ENCODE measurements at regions not wholly inside any gene's neighbourhood (a gene's known extent, or its start where the extent isn't known, plus 50 kb on each side); places are given as distances from the start of the nearest gene placed in this dataset.
A peak's percentile ranks its signal among the peaks of the same experiment; 100 is the strongest.

DNA sequence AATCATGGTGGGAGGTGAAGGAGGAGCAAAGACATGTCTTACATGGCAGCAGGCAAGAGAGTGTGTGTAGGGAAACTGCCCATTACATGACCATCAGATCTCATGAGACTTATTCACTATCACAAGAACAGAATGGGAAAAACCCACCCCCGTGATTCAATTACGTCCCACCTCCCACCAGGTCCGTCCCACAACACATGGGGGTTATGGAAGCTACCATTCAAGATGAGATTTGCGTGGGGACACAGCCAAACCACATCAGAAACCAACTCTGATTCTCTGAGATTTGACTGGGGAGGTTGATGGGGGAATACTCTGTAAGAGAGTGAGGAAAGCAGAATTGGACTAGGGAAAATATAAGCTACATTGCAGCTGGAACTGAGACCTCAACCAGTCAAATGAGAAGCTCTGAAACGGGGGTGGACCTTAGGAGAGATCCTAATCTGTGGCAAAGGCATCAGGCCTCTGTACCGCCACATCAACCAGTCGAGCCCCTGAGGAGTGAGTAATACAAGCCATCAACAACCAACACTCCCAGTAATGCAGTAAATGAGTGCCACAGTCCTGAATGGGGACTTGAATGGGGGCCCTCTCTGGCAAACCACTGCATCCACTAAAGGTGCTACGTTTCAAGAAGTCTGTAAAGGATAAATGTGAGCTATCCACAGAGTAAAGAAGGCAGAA lies 207.9 kb upstream of the GADL1 start:
- DNase-seq, result no peak

DNA sequence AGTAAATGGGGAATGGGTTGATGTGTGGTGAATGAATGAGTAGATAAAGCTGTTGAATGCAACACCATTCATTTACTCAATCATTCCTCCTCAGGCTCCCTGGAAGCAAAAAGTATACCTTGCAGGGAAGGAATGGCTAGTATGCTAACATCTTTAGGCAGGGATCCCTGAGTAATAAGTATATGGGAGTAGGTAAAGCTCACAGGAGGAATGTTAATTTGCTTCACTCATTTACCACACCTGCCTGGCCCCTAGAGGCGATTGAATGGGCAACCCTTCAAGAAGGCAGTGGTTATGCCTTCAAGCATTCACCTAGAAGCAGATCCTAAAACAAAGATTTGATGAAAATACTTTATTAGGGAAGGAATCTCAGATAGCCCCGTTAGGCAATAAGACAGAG lies 208.7 kb upstream of the GADL1 start:
- DNase-seq, result no peak

DNA sequence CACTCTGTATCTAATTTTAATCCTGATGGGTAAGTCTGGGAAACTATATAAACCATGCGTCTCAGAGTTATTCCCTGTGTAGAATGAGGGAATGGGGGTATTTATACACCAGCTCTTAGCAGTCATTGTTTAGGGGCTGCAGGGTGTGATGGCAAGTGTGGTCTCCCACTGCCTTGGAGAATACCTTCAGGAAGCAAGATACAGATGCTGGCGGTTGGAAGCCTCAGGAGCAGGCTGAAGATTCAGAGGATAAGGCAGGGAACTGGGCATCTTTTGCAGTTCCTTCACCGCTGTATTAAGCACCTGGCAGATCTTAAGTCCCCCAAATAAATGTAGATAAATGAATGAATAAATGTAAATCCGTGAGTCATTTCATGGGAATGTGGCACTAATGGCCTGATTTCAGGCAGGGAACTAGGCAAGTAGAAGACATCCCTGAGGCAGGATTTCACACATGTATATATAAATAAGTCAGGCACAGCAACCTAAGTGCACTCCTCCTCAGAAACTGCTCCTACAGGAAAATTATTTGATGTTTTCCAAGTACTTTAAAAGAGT lies 209.2 kb upstream of the GADL1 start:
- DNase-seq, result no peak

DNA sequence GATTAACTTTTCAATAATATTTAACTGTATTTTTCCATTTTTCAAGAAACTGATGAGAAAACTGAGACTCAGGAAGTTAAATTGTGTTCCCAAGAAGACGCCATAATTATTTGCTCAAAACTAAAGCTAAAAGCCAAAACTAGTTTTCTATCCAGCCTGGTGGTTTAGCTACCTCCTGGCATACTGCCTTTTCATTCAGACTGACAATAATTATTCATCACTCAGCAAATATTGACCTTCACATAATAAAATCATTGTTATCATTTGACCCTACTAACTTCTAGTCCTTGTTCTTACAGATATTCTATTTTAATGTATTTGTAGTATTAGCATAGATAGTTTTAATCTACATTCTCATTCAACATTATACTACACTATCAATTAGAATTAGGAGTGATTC lies 210.6 kb upstream of the GADL1 start:
- no peak for DNase-seq

DNA sequence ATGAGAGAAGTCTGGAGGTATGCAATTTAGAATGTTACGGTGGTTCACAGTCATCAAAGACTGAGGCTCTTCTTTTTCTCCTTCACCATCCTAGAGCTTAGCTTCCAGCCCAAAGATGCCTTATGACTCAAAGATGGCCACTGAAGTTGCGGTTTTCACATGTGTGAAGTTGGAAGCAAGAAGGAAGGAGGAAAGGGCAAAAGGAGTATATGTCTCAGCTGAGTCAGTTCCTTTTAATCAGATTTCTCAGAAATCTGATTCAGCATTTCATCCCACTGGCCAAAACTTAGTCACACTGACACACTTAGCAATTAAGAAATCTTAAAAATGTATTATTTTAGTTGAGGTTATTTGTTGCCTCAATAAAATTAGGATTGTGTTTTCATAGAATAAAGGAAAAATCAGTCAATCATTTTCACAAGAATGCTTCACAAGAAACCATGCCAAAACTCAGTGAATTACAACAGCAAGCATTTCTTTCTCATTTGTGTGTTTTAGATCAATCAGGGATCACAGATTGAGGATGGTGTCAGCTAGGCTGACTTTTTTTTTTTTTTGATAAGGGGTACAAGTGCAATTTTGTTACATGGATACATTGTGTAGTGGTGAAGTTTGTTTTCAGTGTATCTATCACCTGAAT lies 211.1 kb upstream of the GADL1 start:
- peak; percentile 98 for DNase-seq

DNA sequence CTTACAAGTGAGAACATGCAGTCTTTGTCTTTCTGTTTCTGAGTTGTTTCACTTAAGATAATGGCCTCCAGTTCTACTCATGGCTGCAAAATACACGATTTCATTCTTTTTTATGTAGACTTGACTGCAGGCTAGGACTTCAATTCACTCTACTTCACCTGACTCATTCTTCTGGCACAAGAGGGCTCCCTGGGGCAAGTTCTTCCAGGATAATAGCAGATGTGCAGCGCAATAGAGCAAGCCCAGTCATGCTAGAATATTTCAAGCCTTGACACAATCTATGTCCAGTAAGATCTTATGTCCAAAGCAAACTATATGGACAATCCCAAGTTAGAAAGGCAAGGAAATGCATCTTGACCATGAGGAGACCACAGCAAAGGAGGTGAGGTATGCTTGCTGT lies 211.7 kb upstream of the GADL1 start:
- DNase-seq, result peak; percentile 82

DNA sequence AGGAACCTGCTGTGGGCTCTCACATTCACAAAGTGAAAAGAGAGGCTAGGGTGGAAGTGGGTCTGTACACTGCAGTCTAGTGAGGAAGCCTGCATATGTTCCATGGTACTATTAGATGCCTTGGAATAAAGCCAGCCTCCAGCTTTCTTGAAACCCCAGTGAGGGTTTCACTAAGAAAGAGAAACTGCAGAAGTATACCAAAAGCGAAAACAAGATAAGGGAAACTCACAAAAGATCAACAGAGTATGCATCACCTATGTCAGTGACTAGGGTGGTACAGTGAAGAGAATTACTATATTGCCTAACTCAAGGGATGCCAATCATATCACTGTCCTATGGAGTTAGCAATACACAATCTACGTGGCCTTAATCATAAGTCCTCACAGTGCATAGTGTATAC lies 212.5 kb upstream of the GADL1 start:
- no peak for DNase-seq

DNA sequence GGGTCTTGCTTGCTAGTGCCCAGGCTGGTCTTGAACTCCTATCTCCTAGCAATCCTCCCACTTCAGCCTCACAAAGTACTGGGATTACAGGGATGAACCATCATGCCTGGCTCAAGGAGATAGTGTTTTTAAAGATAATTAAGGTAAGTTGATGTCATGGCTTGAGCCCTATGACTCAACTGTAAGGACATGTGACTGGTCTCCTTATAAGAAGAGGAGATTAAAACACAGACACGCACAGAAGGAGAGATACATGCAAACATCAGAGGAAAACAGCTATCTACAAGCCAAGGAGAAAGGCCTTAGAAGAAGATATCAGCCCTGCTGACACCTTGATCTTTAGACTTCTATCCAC lies 220.4 kb upstream of the GADL1 start:
- DNase-seq, result no peak

DNA sequence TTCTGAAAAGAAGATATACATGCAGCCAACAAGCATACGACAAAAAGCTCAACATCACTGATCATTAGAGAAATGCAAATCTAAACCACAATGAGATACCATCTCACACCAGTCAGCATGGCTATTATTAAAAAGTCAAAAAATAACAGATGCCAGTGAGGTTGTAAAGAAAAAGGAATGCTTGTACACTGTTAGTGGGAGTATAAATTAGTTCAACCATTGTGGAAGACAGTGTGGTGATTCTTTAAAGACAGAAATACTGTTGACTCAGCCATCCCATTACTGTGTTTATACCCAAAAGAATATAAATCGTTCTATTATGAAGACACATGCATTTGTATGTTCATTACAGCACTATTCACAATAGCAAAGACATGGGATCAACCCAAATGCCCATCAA lies 221.1 kb upstream of the GADL1 start:
- DNase-seq, result peak; percentile 55

DNA sequence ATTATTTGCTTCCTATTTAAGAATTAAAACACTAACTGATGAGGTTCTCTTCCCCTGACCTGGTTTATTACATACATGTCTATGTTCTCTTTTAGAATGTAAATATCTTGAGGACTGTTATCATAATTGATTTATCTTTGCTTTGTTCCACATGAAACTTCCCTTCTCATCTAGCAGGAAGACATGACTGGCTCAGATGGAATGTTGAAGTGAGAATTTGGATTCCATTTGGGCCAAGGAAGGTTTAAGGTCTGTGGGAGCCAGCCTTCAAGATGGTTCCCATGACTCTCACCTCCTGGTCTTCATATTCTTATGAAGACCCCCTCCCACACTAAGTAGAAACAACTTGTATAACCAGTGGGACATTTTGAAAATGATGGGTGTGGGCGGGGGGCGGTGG lies 222.2 kb upstream of the GADL1 start:
- peak; percentile 54 for DNase-seq

DNA sequence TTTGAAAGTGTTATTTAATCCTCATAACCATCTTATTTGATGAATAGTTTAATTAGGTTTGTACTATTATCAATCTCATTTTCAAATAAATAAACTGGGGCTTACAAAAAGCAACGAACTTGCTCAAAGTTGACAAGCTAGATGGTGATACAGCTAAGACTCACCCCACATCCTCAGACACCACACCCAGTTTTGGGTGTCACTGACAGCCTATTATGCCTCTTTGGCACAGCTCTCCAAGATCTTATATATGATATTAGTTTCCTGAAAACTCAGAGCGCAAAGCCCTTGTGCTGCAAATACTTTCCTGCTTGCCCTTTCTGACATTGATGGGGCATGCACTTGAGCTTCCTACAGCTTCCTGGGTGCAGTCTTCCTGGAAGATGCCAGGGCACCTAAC lies 223.4 kb upstream of the GADL1 start:
- no peak for DNase-seq

DNA sequence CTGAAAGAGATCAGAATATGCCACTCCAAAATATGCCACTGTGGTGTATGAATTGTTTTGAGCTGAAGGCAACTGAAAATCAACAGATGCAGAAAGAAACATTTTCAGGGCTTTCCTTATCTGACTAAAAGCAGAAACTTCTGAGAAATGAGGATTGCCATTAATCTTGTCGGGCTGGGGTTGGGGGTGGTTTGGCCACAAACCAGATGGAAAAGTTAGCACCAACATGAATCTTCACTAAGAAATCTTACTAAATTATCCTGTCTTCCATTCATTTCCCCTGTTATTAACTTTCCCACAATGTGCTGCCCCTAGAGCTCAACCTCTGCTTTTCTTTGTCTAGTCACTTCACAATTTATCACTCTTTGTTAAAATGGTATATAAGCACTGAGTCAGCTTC lies 229.9 kb upstream of the GADL1 start:
- DNase-seq, result peak; percentile 77

DNA sequence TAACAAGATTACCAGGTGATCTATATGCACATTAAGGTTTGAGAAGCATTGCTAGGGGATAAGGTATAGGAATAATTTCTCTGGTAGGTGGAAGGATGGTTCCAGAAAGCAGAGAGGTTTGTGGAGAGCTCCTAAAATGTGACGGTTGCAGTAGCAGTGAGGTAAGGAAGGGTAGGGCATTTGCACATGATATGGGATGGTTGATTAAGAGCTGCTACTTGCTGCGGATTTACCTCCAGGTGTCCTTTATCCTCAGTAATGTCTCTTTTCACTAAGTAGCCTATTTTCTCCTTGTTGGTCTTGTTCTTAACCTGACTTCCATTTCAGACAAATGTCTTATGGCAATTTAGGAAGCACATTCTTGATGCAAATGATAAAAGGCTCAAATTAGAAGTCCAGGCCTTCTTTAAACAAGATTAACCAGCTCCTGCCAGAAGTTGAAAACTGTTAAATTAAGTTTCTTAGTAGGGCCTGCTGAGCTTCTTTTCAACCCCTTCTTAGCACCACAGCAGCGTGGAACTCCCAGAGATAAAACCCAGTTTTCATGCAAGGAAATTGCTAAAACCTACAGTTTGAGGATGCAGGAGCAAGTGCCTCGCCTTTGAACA lies 231.1 kb upstream of the GADL1 start:
- DNase-seq, result no peak

DNA sequence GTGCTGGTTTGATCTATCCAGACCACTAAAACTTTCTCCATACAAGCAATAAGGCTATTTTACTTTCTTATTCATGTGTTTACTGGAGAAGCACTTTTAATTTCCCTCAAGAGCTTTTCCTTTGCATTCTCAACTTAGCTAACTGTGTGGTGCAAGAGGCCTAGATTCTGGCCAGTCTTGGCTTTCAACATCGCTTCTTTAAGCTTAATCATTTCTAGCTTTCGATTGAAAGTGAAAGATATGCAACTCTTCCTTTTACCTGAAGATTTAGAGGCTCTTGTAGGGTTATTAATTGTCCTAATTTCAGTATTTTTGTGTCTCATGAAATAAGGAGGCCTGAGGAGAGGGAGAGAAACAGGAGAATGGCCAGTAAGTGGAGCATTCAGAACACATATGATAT lies 234.8 kb upstream of the GADL1 start:
- DNase-seq, result no peak

DNA sequence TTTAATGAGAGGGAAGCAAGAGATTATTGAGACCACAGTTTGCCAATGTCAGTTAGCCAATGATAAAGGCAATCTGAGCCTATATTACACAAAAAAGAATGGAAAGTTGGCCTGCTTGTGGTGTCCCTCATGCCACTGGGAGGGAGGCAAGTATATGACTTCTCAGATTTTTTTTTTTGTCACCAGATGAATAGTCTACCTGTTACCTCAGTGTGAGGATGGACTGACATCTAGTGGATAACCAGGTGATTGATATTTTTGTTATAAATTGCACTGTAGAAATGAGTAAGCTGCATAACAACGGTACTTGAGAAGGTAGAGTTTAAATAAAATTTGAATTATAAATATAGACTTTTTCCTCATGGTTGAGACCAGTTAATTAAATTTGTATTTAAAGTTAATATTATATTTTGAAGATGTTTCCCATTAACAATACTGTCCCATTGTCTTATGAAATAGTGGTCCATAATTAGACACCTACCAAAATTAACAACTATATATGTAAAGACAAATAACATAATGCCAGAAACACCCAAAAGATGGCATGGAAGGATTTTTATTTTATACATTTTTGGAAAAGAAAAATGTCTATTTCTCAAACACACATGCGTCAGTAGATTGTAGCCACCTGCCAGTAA lies 237.8 kb upstream of the GADL1 start:
- DNase-seq, result peak; percentile 44

DNA sequence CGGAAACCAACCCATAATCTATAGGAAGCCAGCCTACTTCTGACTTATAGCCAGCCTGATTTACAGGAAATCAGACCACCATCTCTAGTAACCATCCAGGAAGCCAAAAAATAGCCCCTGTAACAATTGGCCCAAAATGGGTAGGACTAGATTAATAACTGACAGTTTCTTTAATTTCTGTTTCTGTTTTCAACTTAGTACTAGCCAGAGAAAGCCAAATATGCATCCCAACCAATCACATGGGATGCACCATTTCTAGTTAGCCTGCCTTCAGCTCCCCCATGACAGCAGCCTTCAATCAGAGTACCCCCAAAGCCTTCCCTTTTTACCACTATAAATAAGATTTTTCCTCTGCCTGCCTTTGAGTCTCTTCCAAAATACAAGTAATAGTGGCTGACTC lies 239.1 kb upstream of the GADL1 start:
- DNase-seq, result no peak

DNA sequence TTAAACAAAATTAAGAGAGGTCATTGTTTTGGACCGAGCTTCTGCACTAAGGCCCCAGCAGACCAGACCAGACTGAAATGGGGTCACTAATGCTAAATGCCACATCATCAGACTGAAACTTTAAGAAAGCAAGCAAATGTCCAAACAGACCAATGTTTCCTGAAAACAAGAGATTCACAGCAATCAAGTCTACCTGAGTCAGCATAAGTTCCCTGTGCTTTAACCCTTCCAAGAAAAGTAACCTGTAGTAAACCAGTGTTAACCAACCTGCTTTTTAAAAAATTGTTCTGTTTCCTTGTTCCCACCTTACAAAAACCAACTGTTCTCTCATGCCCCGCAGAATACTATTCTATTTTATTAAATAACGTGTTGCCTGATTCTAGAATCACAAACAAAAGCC lies 241.1 kb upstream of the GADL1 start:
- DNase-seq, result no peak

DNA sequence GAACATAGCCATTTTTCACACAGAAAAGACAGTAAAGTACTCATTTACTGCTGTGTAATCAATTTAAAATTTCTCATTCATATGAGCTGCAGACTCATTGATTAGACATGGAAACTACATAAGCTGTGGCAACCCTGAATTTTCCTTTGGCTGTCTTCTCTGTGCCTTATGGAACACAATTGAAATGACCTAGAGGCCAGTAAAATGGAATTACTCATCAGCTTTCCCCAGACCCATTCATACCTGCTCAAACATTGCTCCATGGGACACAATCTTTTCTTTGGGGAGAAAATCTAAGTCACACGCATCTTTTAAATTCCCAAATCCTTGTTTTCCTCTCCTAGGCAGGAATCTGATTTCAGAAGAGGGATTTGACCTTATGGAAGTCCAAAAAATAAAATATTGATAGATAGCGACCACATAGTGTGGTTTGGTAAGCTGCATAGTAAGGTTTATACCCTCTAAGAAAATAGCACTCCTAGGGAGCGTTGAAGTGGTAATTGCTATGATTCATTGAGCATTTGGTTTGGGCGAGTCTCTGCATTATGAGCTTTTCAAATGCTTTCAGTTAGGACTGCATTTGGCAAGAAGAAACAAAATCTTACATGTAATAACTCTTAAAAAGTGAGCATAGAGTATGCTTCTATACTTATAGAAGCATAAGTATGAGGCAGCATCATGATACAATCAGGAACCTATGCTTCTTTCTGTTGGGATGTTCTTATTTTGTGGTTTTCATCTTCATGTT lies 243.4 kb upstream of the GADL1 start:
- DNase-seq, result peak; percentile 63

DNA sequence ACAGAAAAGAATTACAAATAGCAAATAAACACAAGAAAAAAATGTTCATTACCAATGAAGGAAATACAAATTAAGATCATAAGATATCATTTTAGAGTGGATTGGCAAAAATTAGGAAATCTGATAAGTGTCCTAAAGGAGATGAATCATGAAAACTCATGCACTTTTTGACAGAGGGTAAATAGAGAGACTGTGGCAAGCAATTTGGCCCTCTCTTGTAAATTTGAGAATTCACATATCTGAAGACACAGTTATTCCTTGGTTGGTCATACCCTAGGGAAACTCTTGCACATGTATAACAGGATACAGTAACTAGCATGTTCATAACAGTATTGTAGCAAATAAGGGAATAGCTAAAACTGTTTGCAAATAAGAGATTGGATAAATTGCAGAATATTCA lies 246.0 kb upstream of the GADL1 start:
- no peak for DNase-seq

DNA sequence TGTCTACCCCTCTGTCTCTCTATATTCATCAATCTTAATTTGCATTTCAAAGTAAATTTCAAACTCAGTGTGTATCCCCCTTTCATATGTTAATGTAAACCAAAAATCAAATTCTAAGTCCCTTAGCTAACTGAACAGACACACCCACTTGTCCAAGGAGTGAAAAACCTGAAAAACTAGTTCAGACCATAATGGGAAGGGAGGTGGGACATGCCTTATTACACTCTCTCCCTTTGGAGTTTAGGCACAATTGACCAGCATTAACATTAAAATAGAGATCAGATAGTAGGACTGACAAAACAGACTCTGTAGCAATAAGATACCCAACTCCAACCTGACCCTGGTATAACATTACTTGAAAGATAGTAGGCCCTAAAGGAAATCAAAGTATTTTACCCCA lies 247.7 kb upstream of the GADL1 start:
- no peak for DNase-seq

DNA sequence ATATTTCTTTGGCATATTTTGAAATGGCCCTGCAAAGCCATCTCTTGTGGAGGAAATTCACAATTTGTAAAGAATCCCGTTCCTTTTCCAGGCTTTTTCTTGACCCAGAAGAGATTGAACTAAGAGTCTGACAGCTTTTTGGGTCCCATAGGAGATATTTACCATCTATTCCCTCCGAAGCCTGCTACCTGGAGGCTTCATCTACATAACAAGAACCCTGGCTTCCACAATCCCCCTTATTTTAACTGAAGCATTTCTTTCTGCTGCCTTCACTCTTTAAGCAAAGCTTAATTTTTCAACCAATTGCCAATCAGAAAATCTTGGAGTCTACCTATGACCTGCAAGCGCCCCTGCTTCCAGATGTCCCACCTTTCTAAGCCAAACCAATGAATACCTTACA lies 248.1 kb upstream of the GADL1 start:
- no peak for DNase-seq

DNA sequence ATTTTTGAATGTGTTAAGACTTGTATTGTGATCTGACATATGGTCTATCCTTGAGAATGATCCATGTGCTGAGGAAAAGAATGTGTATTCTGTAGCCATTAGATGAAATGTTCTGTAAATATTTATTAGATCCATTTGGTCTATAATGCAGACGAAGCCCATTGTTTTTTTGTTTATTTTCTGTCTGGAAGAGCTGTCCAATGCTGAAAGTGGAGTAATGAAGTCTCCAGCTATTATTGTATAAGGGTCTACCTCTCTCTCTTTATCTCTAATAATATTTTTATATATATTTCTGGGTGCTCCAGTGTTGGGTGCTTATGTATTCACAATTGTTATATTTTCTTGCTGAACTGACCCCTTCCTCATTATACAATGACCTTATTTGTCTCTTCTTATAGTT lies 250.6 kb upstream of the GADL1 start:
- DNase-seq, result no peak

DNA sequence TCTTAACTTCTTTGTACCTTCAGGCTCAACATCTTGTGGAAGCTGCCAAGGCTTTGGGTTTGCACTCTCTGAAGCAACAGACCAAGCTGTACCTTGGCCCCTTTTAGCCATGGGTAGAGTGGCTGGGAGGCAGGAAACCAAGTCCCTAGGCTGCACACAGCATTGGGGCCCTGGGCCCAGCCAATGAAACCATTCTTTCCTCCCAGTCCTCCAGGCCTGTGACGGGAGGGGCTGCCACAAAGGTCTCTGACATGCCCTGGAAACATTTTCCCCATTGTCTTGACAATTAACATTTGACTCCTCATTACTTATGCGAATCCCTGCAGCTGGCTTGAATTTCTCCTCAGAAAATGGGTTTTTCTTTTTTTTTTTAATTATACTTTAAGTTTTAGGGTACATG lies 253.1 kb upstream of the GADL1 start:
- no peak for DNase-seq

All from fibroblast of skin of abdomen (primary cell).